Esophagus muscularis mucosa (tissue), 4 donors: ENCODE measurements at regions not wholly inside any gene's neighbourhood (a gene's known extent, or its start where the extent isn't known, plus 50 kb on each side); places are given as distances from the start of the nearest gene placed in this dataset.

ENCODE experiments used
- CTCF ChIP-seq, 3 experiments: fragments of 200-600 bp in 2 of 3; fragments of 450-650 bp in 1 of 3; sonication (generic) in 2 of 3; IDR thresholded peaks; one replicate each; pipeline ENCODE4 v1.5.1; 2017 to 2019; ENCODE audit warnings: antibody characterized with exemption in 3 of 3, mild to moderate bottlenecking in 2 of 3, moderate library complexity in 1 of 3
- EP300 ChIP-seq: sonication (generic); formaldehyde crosslinking; IDR thresholded peaks from one replicate; pipeline ENCODE4 v1.6.1; 2017; ENCODE audit warnings: antibody characterized with exemption
- POLR2A ChIP-seq: fragments of 450-650 bp; IDR thresholded peaks from one replicate; pipeline ENCODE4 v1.6.1; 2017; ENCODE audit warnings: antibody characterized with exemption, moderate library complexity, mild to moderate bottlenecking, low read depth
- POLR2AphosphoS5 ChIP-seq, 2 donors: sonication (generic); formaldehyde crosslinking; IDR thresholded peaks; one replicate each; pipeline ENCODE4 v1.6.1; 2017; ENCODE audit warnings: antibody characterized with exemption in 2 of 2

- TF ChIP-seq CTCF (IDR thresholded peaks at IDR 0.05) (no peak), POLR2A (no peak), POLR2AphosphoS5 (IDR thresholded peaks at IDR 0.05) (no peak), EP300 (no peak)
Measured at GRCh38 chr5:155113888-155114287, 100.3 kb downstream of the KIF4B start.
